GM18505 (cell line): ENCODE measurements at regions not wholly inside any gene's neighbourhood (a gene's known extent, or its start where the extent isn't known, plus 50 kb on each side); places are given as distances from the start of the nearest gene placed in this dataset.

Source experiments
- ATAC-seq: cut with Tn5 transposase; IDR thresholded peaks from one replicate; pipeline ENCODE4 v1.9.1; 2021; ENCODE audit not compliant: unreplicated experiment
- POLR2A ChIP-seq: IDR thresholded peaks from 4 replicates; pipeline ENCODE4 v1.6.1; 2011; ENCODE audit warnings: borderline replicate concordance; ENCODE audit not compliant: insufficient read depth, insufficient read length; ENCODE audit errors: extremely low read depth

GRCh38 chr10:31591569-31591968 is 272.6 kb downstream of the ZEB1 start:
- TF ChIP-seq POLR2A, result no peak
- no peak for ATAC-seq

- no peak for TF ChIP-seq POLR2A
- no peak for ATAC-seq
These were observed 271.2 kb downstream of the ZEB1 start for GRCh38 chr10:31590023-31590800.

- no peak for TF ChIP-seq POLR2A
- ATAC-seq, result no peak
These were observed 268.7 kb downstream of the ZEB1 start for GRCh38 chr10:31587691-31588090.

GRCh38 chr10:31586723-31587638 is 268.0 kb downstream of the ZEB1 start:
- no peak for ATAC-seq
- no peak for TF ChIP-seq POLR2A

DNA sequence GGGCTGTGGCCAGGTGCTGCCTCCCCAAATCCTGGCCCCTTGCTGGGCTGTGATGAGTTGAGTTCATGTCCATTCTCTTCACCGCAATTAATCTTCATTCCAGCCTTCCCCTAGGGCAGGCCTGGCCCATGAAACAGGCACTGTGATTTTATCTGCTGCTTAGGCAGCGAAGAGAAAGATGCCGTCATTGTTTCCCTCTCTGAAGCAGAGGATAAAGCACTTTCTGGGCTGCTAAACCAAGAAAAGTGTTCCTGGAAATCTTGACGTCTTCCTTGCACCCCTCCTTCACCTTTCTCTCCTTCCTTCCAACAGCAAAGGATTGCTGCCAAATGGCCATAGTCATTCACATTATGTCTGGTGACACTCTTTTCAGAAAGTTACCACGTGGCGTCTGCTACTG is 265.9 kb downstream of the ZEB1 start:
- ATAC-seq, result no peak
- TF ChIP-seq POLR2A, result no peak

GRCh38 chr10:31584098-31584631 is 265.1 kb downstream of the ZEB1 start:
- ATAC-seq, result no peak
- TF ChIP-seq POLR2A, result no peak

- TF ChIP-seq POLR2A, result no peak
- ATAC-seq, result no peak
These were observed 264.3 kb downstream of the ZEB1 start for GRCh38 chr10:31583293-31583692.

DNA sequence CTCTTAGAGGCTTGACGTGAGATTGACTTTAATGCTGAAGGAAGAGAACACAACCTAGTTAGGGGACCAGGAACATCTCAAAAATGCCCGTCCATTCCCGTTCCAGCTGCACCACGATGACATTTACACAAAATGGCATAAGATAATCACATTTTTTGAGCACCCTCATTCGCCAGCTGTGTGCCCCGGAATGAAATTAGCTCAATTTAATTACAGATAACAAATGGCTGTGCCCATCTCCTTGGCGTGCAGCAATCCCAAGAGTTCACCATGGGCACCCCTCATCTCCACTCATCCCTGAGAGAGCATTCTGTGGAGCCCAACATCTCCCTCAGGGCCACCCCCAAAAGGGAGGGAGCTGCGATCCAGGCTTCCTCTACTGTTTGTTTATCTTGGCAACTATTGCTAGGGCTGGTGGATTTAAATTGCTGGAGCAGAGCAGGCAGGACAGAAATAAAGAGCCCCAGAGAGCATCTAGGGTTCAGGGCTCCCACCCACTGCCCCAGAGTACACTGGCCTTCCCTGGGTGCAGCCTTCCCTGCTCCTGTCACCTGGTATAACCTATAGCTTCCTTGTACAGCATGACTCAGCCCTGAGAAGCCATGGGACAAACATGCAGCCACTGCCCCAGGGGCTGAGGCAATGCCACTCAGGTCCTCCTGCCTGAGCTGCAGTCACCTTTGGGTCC is 263.5 kb downstream of the ZEB1 start:
- ATAC-seq, result no peak
- no peak for TF ChIP-seq POLR2A

GRCh38 chr10:31581741-31582323 is 262.8 kb downstream of the ZEB1 start:
- peak; percentile 73 for ATAC-seq
- TF ChIP-seq POLR2A, result no peak

DNA sequence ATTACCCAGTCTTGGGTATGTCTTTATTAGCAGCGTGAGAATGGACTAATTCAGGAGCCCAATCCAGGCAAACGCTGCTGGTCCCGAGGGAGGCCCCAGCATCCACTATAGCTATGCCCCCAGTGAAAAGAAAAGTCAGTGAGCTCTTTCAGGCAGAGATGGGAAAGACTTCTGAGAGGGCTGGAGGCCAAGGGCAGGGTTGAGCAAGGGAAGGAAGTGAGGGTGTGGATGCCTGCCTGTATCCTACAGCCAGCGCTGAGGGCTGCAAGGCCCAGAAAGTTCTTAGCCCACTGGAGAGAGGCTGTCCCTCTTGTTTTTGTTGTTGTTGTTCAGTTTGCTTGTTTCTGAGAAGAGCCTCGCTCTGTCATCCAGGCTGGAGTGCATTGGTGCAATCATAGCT is 261.6 kb downstream of the ZEB1 start:
- ATAC-seq, result no peak
- TF ChIP-seq POLR2A, result no peak
